AG09319 (cell line): ENCODE measurements at regions not wholly inside any gene's neighbourhood (a gene's known extent, or its start where the extent isn't known, plus 50 kb on each side); places are given as distances from the start of the nearest gene placed in this dataset.

Source experiments
- DNase-seq: peaks from one replicate; pipeline ENCODE4 v3.0.0-alpha.2; 2010; ENCODE audit warnings: low read depth; ENCODE audit errors: extremely low read depth
- CTCF ChIP-seq: IDR thresholded peaks from 2 replicates; pipeline ENCODE4 v1.5.1; 2011; ENCODE audit warnings: low read depth, mild to moderate bottlenecking, inconsistent platforms, low read length, moderate library complexity

GRCh38 chr3:22938739-22939138 lies 264.4 kb upstream of the UBE2E2 start:
- no peak for TF ChIP-seq CTCF
- no peak for DNase-seq

GRCh38 chr3:22939349-22939748 lies 263.8 kb upstream of the UBE2E2 start:
- TF ChIP-seq CTCF: no peak

GRCh38 chr3:22940285-22940684 lies 262.8 kb upstream of the UBE2E2 start:
- TF ChIP-seq CTCF: no peak
- DNase-seq: no peak

More at GRCh38 chr3:22939349-22939748, 263.8 kb upstream of the UBE2E2 start:
- no peak for DNase-seq

GRCh38 chr3:22942981-22943380 lies 260.1 kb upstream of the UBE2E2 start:
- DNase-seq: no peak
- TF ChIP-seq CTCF: no peak

GRCh38 chr3:22947851-22948250 lies 255.3 kb upstream of the UBE2E2 start:
- no peak for DNase-seq

GRCh38 chr3:22951910-22952309 lies 251.2 kb upstream of the UBE2E2 start:
- DNase-seq: no peak
- TF ChIP-seq CTCF: no peak

More at GRCh38 chr3:22947851-22948250, 255.3 kb upstream of the UBE2E2 start:
- TF ChIP-seq CTCF: no peak

GRCh38 chr3:22952860-22953259 lies 250.3 kb upstream of the UBE2E2 start:
- no peak for TF ChIP-seq CTCF
- DNase-seq: no peak
